SKM-1 treated with dmso at 0.1 percent for 144 hours (cell line): ENCODE measurements at regions not wholly inside any gene's neighbourhood (a gene's known extent, or its start where the extent isn't known, plus 50 kb on each side); places are given as distances from the start of the nearest gene placed in this dataset.

ENCODE experiments used
- DNase-seq: peaks from one replicate; lab custom pipeline; 2025; ENCODE audit not compliant: unreplicated experiment; lab: John Stamatoyannopoulos, UW

- DNase-seq, result no peak
Observed at GRCh38 chr10:78794736-78795455, 273.9 kb upstream of the ZMIZ1 start.

GRCh38 chr10:78798976-78799730 lies 269.6 kb upstream of the ZMIZ1 start:
- no peak for DNase-seq

- DNase-seq, result no peak
Observed at GRCh38 chr10:78800006-78800405, 268.8 kb upstream of the ZMIZ1 start.

GRCh38 chr10:78800535-78801320 lies 268.0 kb upstream of the ZMIZ1 start:
- no peak for DNase-seq

GRCh38 chr10:78802431-78802830 lies 266.3 kb upstream of the ZMIZ1 start:
- no peak for DNase-seq

GRCh38 chr10:78802866-78803265 lies 265.9 kb upstream of the ZMIZ1 start:
- no peak for DNase-seq

GRCh38 chr10:78803710-78804109 lies 265.1 kb upstream of the ZMIZ1 start:
- no peak for DNase-seq

- no peak for DNase-seq
Observed at GRCh38 chr10:78804411-78805032, 264.2 kb upstream of the ZMIZ1 start.

GRCh38 chr10:78805176-78805575 lies 263.6 kb upstream of the ZMIZ1 start:
- no peak for DNase-seq

- DNase-seq, result no peak
Observed at GRCh38 chr10:78806681-78807221, 262.0 kb upstream of the ZMIZ1 start.

- no peak for DNase-seq
Observed at GRCh38 chr10:78807504-78808203, 261.1 kb upstream of the ZMIZ1 start.

- DNase-seq, result no peak
Observed at GRCh38 chr10:78808286-78808685, 260.5 kb upstream of the ZMIZ1 start.

- no peak for DNase-seq
Observed at GRCh38 chr10:78808736-78809367, 259.9 kb upstream of the ZMIZ1 start.

GRCh38 chr10:78811174-78811573 lies 257.6 kb upstream of the ZMIZ1 start:
- DNase-seq, result no peak

GRCh38 chr10:78812571-78813318 lies 256.0 kb upstream of the ZMIZ1 start:
- no peak for DNase-seq

GRCh38 chr10:78813526-78813925 lies 255.2 kb upstream of the ZMIZ1 start:
- DNase-seq, result no peak

- no peak for DNase-seq
Observed at GRCh38 chr10:78813998-78814399, 254.8 kb upstream of the ZMIZ1 start.

GRCh38 chr10:78814407-78814806 lies 254.4 kb upstream of the ZMIZ1 start:
- DNase-seq, result no peak

GRCh38 chr10:78815702-78816334 lies 252.9 kb upstream of the ZMIZ1 start:
- no peak for DNase-seq
